ENCODE measurements at regions not wholly inside any gene's neighbourhood (a gene's known extent, or its start where the extent isn't known, plus 50 kb on each side); places are given as distances from the start of the nearest gene placed in this dataset.

GRCh38 chr18:38047820-38048219 is 482.2 kb upstream of the CELF4 start:
- Histone ChIP-seq H3K4me1 (replicated peaks in 1 of 4; ENCODE audit: control insufficient read depth in 3 of 4, insufficient read depth in 4 of 4, low read length in 3 of 4) (no peaks in the 10 kb centered on the region), H3K14ac (ENCODE audit: insufficient read length) (no peak overlapping the region), H3K56ac (replicated peaks; ENCODE audit: insufficient read length, low read depth, low read length) (no peak overlapping the region), H2BK120ac (replicated peaks; ENCODE audit: low read depth, low read length) (no peak overlapping the region), H3K27ac (ENCODE audit: low read depth, low read length) (no peak overlapping the region), H4K8ac (ENCODE audit: extremely low read depth, insufficient read depth, low read length) (no peak overlapping the region), H3K23ac (ENCODE audit: insufficient read length) (no peak overlapping the region), H4K20me1 (replicated peaks in 1 of 2; ENCODE audit: control insufficient read depth in 1 of 2, insufficient read depth in 2 of 2, low read length in 2 of 2) (no peaks in the 10 kb centered on the region), H4K91ac (replicated peaks; ENCODE audit: insufficient read length, low read length) (no peak overlapping the region), H3K79me1 (ENCODE audit: low read depth, low read length) (no peaks in the 10 kb centered on the region), H3K4me2 (ENCODE audit: insufficient read depth in 1 of 2, low read depth in 2 of 2, low read length in 2 of 2) (no peak overlapping the region), H3K79me2 (ENCODE audit: control insufficient read depth in 1 of 2, insufficient read depth in 2 of 2, low read length in 2 of 2) (no peaks in the 10 kb centered on the region), H3K9ac (replicated peaks in 1 of 4; ENCODE audit: extremely low read depth in 1 of 4, low read depth in 3 of 4, low read length in 3 of 4) (no peak overlapping the region), H3K36me3 (ENCODE audit: control insufficient read depth in 2 of 4, insufficient read depth in 4 of 4, low read length in 3 of 4) (no peaks in the 10 kb centered on the region), H2AK5ac (ENCODE audit: low read depth, low read length) (no peak overlapping the region), H3K23me2 (ENCODE audit: low read depth, low read length) (no peaks in the 10 kb centered on the region), H3K27me3 (replicated peaks in 1 of 4; ENCODE audit: control insufficient read depth in 3 of 4, extremely low read depth in 1 of 4, insufficient read depth in 3 of 4, low read length in 3 of 4) (no peaks in the 10 kb centered on the region), H2AFZ (ENCODE audit: low read length) (no peak overlapping the region), H2BK5ac (ENCODE audit: low read depth, low read length) (no peak overlapping the region), H2BK15ac (ENCODE audit: low read length) (no peak overlapping the region), H3K4ac (replicated peaks; ENCODE audit: insufficient read length, low read depth, low read length) (no peak overlapping the region), H3K4me3 (ENCODE audit: extremely low read depth in 1 of 4, insufficient read depth in 2 of 4, low read depth in 3 of 4, low read length in 4 of 4) (no peak overlapping the region), H2BK20ac (ENCODE audit: low read length) (no peak overlapping the region), H2BK12ac (ENCODE audit: low read depth, low read length) (no peak overlapping the region), H3K9me3 (ENCODE audit: insufficient read depth in 2 of 2, low read depth in 1 of 2, low read length in 1 of 2) (no peaks in the 10 kb centered on the region), H3K18ac (ENCODE audit: extremely low read depth, low read length) (no peak overlapping the region), H4K5ac (ENCODE audit: insufficient read length, low read depth, low read length) (no peak overlapping the region)
- no peak for FAIRE-seq
- POLR2A ChIA-PET (ENCODE audit: partially characterized antibody) = no interaction called here
- CTCF ChIA-PET (ENCODE audit: partially characterized antibody) = interaction anchor here (0.6 to 2.4 kb wide), 4 partner anchors 10 to 515 kb away, joined by 3 to 8 read pairs (median 4); no protein-coding TSS in a partner anchor
- DNase-seq (ENCODE audit: low read depth in 1 of 2, low spot score in 2 of 2) = no peak
- WGBS, 2 experiments (ENCODE audit: extremely low coverage in 1 of 2, insufficient coverage in 1 of 2, insufficient read length in 1 of 2, insufficient replicate concordance in 2 of 2, low coverage in 1 of 2, low lambda C conversion rate in 2 of 2, missing lambda C conversion rate in 1 of 2) = 67% methylated on average over 3 of the region's 3 CpGs; no CpG with 5 or more reads in 1 of the 2 experiments
- TF ChIP-seq KDM4A (IDR thresholded peaks at IDR 0.05; ENCODE audit: low read depth, low read length, severe bottlenecking) = no peak
- TF ChIP-seq E2F6 (IDR thresholded peaks at IDR 0.05) = no peak
- TF ChIP-seq ATF2 (IDR thresholded peaks at IDR 0.05; ENCODE audit: low read length) = no peak
- no peak for TF ChIP-seq ASH2L (IDR thresholded peaks at IDR 0.05; ENCODE audit: low read length)
- TF ChIP-seq, protein P1, sequence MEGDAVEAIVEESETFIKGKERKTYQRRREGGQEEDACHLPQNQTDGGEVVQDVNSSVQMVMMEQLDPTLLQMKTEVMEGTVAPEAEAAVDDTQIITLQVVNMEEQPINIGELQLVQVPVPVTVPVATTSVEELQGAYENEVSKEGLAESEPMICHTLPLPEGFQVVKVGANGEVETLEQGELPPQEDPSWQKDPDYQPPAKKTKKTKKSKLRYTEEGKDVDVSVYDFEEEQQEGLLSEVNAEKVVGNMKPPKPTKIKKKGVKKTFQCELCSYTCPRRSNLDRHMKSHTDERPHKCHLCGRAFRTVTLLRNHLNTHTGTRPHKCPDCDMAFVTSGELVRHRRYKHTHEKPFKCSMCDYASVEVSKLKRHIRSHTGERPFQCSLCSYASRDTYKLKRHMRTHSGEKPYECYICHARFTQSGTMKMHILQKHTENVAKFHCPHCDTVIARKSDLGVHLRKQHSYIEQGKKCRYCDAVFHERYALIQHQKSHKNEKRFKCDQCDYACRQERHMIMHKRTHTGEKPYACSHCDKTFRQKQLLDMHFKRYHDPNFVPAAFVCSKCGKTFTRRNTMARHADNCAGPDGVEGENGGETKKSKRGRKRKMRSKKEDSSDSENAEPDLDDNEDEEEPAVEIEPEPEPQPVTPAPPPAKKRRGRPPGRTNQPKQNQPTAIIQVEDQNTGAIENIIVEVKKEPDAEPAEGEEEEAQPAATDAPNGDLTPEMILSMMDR (IDR thresholded peaks at IDR 0.05; ENCODE audit: control extremely low read depth in 1 of 3, insufficient read depth in 1 of 3, low read depth in 1 of 3, low read length in 3 of 3) = peak in 2 of 3 experiments; percentile 38 to 62; a peak in 2 of 4 replicates
- no peak for TF ChIP-seq SUZ12 (IDR thresholded peaks at IDR 0.05; ENCODE audit: low read length)
- TF ChIP-seq POU5F1 (IDR thresholded peaks at IDR 0.05; ENCODE audit: low read depth, low read length) = no peak
- no peak for TF ChIP-seq TAF7 (optimal IDR thresholded peaks at IDR 0.05; ENCODE audit: borderline replicate concordance, low read depth, low read length)
- no peak for TF ChIP-seq CREB1 (IDR thresholded peaks at IDR 0.05)
- TF ChIP-seq SP4 (IDR thresholded peaks at IDR 0.05; ENCODE audit: low read length) = no peak

Measured in H1 (cell line).